Vagina (tissue), 2 donors: ENCODE measurements at regions not wholly inside any gene's neighbourhood (a gene's known extent, or its start where the extent isn't known, plus 50 kb on each side); places are given as distances from the start of the nearest gene placed in this dataset.

Experiments
- POLR2A ChIP-seq, 2 donors: fragments of 450-650 bp; IDR thresholded peaks; one replicate each; pipeline ENCODE4 v1.6.1; 2017; ENCODE audit warnings: antibody characterized with exemption in 2 of 2, mild to moderate bottlenecking in 2 of 2, moderate library complexity in 2 of 2
- TF ChIP-seq, protein P1 (sequence below), 3 experiments: fragments of 450-650 bp in 2 of 3; fragments of 200-600 bp in 1 of 3; sonication (generic) in 1 of 3; IDR thresholded peaks; one replicate each; pipeline ENCODE4 v1.5.1; 2017 to 2019; ENCODE audit warnings: antibody characterized with exemption in 3 of 3, mild to moderate bottlenecking in 2 of 3, moderate library complexity in 2 of 3

DNA sequence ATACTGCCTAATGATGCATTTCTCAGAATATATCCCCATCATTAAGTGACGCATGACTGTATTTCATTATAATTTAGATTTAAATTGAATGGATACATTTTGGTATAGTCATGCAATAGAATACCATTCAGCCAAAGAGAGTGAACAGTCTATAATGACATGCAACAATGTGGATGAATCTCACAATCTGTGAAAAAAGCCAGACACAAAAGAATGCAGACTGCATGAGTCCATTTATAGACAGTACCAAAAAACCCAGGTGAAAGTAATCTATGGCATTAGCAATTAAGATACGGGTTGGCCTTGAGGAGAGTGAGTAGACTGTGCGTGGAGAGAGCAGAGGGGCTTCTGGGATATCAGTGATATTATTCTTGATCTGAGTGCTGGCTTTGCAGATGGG is 239.7 kb upstream of the PGRMC2 start:
- TF ChIP-seq, protein P1, sequence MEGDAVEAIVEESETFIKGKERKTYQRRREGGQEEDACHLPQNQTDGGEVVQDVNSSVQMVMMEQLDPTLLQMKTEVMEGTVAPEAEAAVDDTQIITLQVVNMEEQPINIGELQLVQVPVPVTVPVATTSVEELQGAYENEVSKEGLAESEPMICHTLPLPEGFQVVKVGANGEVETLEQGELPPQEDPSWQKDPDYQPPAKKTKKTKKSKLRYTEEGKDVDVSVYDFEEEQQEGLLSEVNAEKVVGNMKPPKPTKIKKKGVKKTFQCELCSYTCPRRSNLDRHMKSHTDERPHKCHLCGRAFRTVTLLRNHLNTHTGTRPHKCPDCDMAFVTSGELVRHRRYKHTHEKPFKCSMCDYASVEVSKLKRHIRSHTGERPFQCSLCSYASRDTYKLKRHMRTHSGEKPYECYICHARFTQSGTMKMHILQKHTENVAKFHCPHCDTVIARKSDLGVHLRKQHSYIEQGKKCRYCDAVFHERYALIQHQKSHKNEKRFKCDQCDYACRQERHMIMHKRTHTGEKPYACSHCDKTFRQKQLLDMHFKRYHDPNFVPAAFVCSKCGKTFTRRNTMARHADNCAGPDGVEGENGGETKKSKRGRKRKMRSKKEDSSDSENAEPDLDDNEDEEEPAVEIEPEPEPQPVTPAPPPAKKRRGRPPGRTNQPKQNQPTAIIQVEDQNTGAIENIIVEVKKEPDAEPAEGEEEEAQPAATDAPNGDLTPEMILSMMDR (IDR thresholded peaks at IDR 0.05): no peak
- no peak for TF ChIP-seq POLR2A (IDR thresholded peaks at IDR 0.05)
